ENCODE measurements at regions not wholly inside any gene's neighbourhood (a gene's known extent, or its start where the extent isn't known, plus 50 kb on each side); places are given as distances from the start of the nearest gene placed in this dataset.

- TF ChIP-seq EZH2 (IDR thresholded peaks at IDR 0.05; ENCODE audit: borderline replicate concordance, low read depth, low read length, poor library complexity, severe bottlenecking) (no peak), CTCF (conservative IDR thresholded peaks at IDR 0.05; ENCODE audit: low read depth, low read length) (peak; percentile 52)
- Histone ChIP-seq H3K27me3 (replicated peaks; ENCODE audit: insufficient read depth, low read depth, low read length, poor library complexity) (no peaks in the 10 kb centered on the region), H3K9me3 (ENCODE audit: low read depth, low read length, poor library complexity, severe bottlenecking) (no peaks in the 10 kb centered on the region), H3K4me1 (ENCODE audit: insufficient read depth, low read length, poor library complexity, severe bottlenecking) (peaks cover 9% of the 10 kb centered on the region), H3K4me3 (ENCODE audit: low read depth, low read length, poor library complexity, severe bottlenecking) (no peak overlapping the region), H3K27ac (ENCODE audit: low read depth, low read length, poor library complexity, severe bottlenecking) (no peak overlapping the region), H3K36me3 (ENCODE audit: insufficient read depth, low read length, poor library complexity, severe bottlenecking) (no peaks in the 10 kb centered on the region)
- peak; percentile 49 for DNase-seq (ENCODE audit: low spot score)
- ChIA-PET CTCF (interaction anchor here (0.6 kb wide), 4 partner anchors 66 to 955 kb away, joined by 4 to 10 read pairs (median 8); no protein-coding TSS in a partner anchor), POLR2A (ENCODE audit: low non-redundant PET) (no interaction called here)
- no TSS peak for BruUV-seq (replicated peaks)
- intact Hi-C loops (cut with micrococcal nuclease; ENCODE audit: unreplicated experiment) = no loop called here
Observed at GRCh38 chr2:65620524-65620923, 188.1 kb upstream of the SPRED2 start.

DNA sequence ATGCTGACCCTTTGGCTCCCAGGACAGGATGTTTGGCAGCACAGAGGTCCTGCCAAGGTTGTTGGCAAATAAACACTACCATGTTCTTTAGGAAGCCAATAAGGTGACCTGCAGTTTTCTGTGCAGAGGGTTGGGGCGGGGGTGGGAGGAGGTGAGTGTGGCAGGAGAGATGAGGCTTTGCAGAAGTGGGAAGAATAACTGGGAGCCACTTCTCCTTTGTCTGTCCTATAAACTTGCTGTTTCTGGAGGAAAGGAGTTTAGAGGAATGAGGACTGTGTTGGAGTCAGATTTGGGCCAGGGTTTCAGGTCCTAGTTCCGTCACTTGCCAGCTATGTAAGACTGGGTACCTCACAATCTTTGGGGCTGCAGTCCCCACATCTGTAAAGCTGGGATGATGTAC, 187.6 kb upstream of the SPRED2 start:
- DNase-seq (ENCODE audit: low spot score) = no peak
- H3K27me3 ChIP-seq (replicated peaks; ENCODE audit: insufficient read depth, low read depth, low read length, poor library complexity) = no peaks in the 10 kb centered on the region
- BruUV-seq (replicated peaks) = no TSS peak
- no peak overlapping the region for H3K4me3 ChIP-seq (ENCODE audit: low read depth, low read length, poor library complexity, severe bottlenecking)
- ChIA-PET POLR2A (ENCODE audit: low non-redundant PET) (no interaction called here), CTCF (interaction anchor here (0.6 kb wide), 3 partner anchors 66 to 955 kb away, joined by 4 to 10 read pairs (median 9); no protein-coding TSS in a partner anchor)
- H3K27ac ChIP-seq (ENCODE audit: low read depth, low read length, poor library complexity, severe bottlenecking) = no peak overlapping the region
- intact Hi-C loops (cut with micrococcal nuclease; ENCODE audit: unreplicated experiment) = no loop called here
- TF ChIP-seq CTCF (conservative IDR thresholded peaks at IDR 0.05; ENCODE audit: low read depth, low read length) = no peak
- TF ChIP-seq EZH2 (IDR thresholded peaks at IDR 0.05; ENCODE audit: borderline replicate concordance, low read depth, low read length, poor library complexity, severe bottlenecking) = no peak
- no peaks in the 10 kb centered on the region for H3K36me3 ChIP-seq (ENCODE audit: insufficient read depth, low read length, poor library complexity, severe bottlenecking)
- H3K9me3 ChIP-seq (ENCODE audit: low read depth, low read length, poor library complexity, severe bottlenecking) = no peaks in the 10 kb centered on the region
- peaks cover 9% of the 10 kb centered on the region for H3K4me1 ChIP-seq (ENCODE audit: insufficient read depth, low read length, poor library complexity, severe bottlenecking)

DNA sequence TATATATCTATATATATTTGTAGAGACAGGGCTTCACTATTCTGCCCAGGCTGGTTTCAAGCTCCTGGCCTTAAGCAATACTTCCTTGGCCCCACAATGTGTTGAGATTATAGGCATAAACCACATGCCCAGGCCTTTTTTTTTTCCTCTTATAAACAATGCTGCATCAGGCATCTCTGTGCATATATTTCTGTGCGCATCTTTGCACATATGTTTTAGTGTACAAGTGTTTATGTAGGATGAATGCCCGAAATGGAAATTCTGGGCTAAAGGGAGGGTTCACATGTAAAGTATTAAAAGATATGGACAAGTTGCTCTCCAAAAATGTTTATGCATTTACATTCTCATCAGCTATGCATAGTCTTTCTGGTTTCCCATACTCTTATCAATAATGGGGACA, 183.2 kb upstream of the SPRED2 start:
- Histone ChIP-seq H3K4me3 (ENCODE audit: low read depth, low read length, poor library complexity, severe bottlenecking) (no peak overlapping the region), H3K36me3 (ENCODE audit: insufficient read depth, low read length, poor library complexity, severe bottlenecking) (no peaks in the 10 kb centered on the region), H3K27me3 (replicated peaks; ENCODE audit: insufficient read depth, low read depth, low read length, poor library complexity) (no peaks in the 10 kb centered on the region), H3K9me3 (ENCODE audit: low read depth, low read length, poor library complexity, severe bottlenecking) (no peaks in the 10 kb centered on the region), H3K4me1 (ENCODE audit: insufficient read depth, low read length, poor library complexity, severe bottlenecking) (peaks cover 17% of the 10 kb centered on the region), H3K27ac (ENCODE audit: low read depth, low read length, poor library complexity, severe bottlenecking) (no peak overlapping the region)
- BruUV-seq (replicated peaks) = no TSS peak
- DNase-seq (ENCODE audit: low spot score) = no peak
- CTCF ChIA-PET = no interaction called here
- POLR2A ChIA-PET (ENCODE audit: low non-redundant PET) = no interaction called here
- TF ChIP-seq EZH2 (IDR thresholded peaks at IDR 0.05; ENCODE audit: borderline replicate concordance, low read depth, low read length, poor library complexity, severe bottlenecking) = no peak
- no peak for TF ChIP-seq CTCF (conservative IDR thresholded peaks at IDR 0.05; ENCODE audit: low read depth, low read length)
- intact Hi-C loops (cut with micrococcal nuclease; ENCODE audit: unreplicated experiment) = no loop called here
